Calu3 (cell line): ENCODE measurements at regions not wholly inside any gene's neighbourhood (a gene's known extent, or its start where the extent isn't known, plus 50 kb on each side); places are given as distances from the start of the nearest gene placed in this dataset.

Source experiments
- BruUV-seq: library from RNA; stranded (reverse); fragments of 400-500 nt; replicated peaks from 2 replicates; lab custom pipeline; 2021; lab: Mats Ljungman, UMichigan
- CTCF ChIA-PET: fragments of 300-600 bp; sonication (Branson Sonifier 250); formaldehyde crosslinking; loops from one replicate; lab custom pipeline; 2022; ENCODE audit warnings: antibody characterized with exemption; lab: Charles Lee
- DNase-seq: peaks from one replicate; pipeline ENCODE4 v3.0.0; 2022
- H3K27ac Mint-ChIP-seq: one replicate; pipeline ENCODE4 v1.8.0; 2022; ENCODE audit warnings: mixed read lengths; ENCODE audit not compliant: unreplicated experiment
- H3K27me3 Mint-ChIP-seq: one replicate; pipeline ENCODE4 v1.8.0; 2022; ENCODE audit warnings: mixed read lengths; ENCODE audit not compliant: unreplicated experiment
- H3K36me3 Mint-ChIP-seq: one replicate; pipeline ENCODE4 v1.8.0; 2022; ENCODE audit warnings: mild to moderate bottlenecking, moderate library complexity, mixed read lengths; ENCODE audit not compliant: insufficient read depth, unreplicated experiment
- H3K4me1 Mint-ChIP-seq: one replicate; pipeline ENCODE4 v1.8.0; 2022; ENCODE audit warnings: mild to moderate bottlenecking, low read depth, mixed read lengths; ENCODE audit not compliant: unreplicated experiment
- H3K4me3 Mint-ChIP-seq: one replicate; pipeline ENCODE4 v1.8.0; 2022; ENCODE audit warnings: mild to moderate bottlenecking, low read depth, moderate library complexity, mixed read lengths; ENCODE audit not compliant: unreplicated experiment
- H3K9me3 Mint-ChIP-seq: one replicate; pipeline ENCODE4 v1.8.0; 2022; ENCODE audit warnings: low read depth, mixed read lengths; ENCODE audit not compliant: unreplicated experiment
- intact Hi-C: fragments of 100-400 bp; cut with micrococcal nuclease; formaldehyde crosslinking; loops from one replicate; pipeline ENCODE4 v1.10.0; 2022; ENCODE audit not compliant: unreplicated experiment
- TF ChIP-seq, protein P1 (sequence below): fragments of 200-600 bp; IDR thresholded peaks from one replicate; pipeline ENCODE4 v1.8.0; 2022; ENCODE audit warnings: antibody characterized with exemption; ENCODE audit not compliant: unreplicated experiment

DNA sequence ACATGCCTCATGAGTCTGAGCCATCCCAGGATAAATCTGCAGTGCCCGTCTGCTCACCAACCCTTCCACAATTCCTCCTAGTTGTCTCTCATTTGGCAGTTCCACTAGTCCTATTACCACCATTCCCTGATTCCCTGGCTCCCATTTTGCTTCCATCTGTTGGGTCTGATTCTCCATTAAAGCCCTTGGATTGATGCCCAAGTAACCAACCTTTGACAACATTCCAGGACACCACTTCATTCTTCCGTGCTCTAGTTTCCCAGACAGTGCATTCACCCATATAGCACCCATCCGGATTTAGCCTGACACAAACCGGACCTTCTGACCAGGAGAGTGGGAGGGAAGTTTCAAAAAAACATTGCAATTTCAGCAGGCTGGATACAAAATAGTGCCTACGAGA, 189.4 kb upstream of the PALMD start:
- Mint-ChIP-seq H3K9me3 (no peaks in the 10 kb centered on the region), H3K27me3 (no peaks in the 10 kb centered on the region), H3K4me1 (no peaks in the 10 kb centered on the region), H3K36me3 (no peaks in the 10 kb centered on the region), H3K4me3 (no peak overlapping the region), H3K27ac (no peak overlapping the region)
- TF ChIP-seq, protein P1, sequence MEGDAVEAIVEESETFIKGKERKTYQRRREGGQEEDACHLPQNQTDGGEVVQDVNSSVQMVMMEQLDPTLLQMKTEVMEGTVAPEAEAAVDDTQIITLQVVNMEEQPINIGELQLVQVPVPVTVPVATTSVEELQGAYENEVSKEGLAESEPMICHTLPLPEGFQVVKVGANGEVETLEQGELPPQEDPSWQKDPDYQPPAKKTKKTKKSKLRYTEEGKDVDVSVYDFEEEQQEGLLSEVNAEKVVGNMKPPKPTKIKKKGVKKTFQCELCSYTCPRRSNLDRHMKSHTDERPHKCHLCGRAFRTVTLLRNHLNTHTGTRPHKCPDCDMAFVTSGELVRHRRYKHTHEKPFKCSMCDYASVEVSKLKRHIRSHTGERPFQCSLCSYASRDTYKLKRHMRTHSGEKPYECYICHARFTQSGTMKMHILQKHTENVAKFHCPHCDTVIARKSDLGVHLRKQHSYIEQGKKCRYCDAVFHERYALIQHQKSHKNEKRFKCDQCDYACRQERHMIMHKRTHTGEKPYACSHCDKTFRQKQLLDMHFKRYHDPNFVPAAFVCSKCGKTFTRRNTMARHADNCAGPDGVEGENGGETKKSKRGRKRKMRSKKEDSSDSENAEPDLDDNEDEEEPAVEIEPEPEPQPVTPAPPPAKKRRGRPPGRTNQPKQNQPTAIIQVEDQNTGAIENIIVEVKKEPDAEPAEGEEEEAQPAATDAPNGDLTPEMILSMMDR, result no peak
- no peak for DNase-seq
- CTCF ChIA-PET, result no interaction called here
- BruUV-seq, result no TSS peak
- intact Hi-C loops, result no loop called here

DNA sequence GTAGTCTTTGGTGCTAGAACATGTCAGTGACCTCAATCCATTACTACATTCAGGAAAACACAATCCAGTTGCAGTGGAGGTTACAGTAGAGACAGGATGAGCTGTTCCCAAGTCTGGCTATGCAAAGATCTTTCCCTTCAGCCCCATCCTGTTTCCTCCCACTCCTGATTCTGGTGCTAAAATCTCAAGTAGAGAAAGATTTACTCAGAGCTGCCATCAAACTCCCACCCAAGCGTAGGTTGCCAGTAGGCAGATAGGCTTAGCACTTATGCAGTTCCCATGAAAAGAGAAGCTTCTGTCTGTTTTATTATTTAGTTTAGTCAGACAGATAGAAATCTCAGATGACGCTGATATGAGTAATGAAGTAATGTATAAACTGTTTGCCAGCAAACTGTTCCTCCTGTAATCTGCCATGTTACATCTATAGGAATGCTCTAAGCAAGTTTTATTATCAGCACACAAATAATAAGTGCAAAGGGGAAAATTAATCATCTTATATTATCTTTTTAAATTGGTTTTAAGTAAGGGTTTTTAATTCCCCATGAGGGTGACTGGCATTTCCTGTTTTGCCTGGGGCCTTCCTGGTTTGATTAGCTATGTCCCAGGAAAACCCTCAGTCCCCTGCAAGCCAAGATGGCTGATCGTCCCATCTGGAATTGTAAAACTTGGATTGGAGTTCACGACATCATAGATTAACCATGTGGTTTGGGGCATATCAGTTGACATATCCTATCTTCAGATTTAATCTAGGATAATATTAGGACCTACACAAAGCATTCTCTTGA, 188.3 kb upstream of the PALMD start:
- DNase-seq, result no peak
- no peaks in the 10 kb centered on the region for H3K27me3 Mint-ChIP-seq
- BruUV-seq, result no TSS peak
- CTCF ChIA-PET, result no interaction called here
- no peak overlapping the region for H3K27ac Mint-ChIP-seq
- TF ChIP-seq, protein P1, result no peak
- H3K36me3 Mint-ChIP-seq, result no peaks in the 10 kb centered on the region
- no peak overlapping the region for H3K4me3 Mint-ChIP-seq
- intact Hi-C loops, result no loop called here
- no peaks in the 10 kb centered on the region for H3K9me3 Mint-ChIP-seq
- H3K4me1 Mint-ChIP-seq, result no peaks in the 10 kb centered on the region

DNA sequence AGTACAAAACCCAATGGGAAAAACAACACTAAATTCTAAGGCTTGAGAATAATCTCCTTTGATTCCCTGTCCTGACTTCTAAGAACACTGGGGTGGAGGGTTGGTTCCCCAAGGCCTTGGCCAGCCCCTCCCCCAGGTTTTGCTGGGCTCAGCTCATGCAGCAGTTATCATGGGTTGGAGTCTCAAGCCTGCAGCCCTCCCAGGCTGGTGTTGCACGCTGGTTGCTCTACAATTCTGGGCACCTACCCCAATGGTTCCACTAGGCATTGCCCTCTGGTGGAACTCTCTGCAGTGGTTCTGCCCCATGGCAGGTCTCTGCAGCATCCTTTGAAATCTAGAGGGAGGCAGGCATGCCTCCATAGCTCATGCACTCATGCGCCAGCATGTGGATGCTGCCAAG, 184.4 kb upstream of the PALMD start:
- Mint-ChIP-seq H3K4me3 (no peak overlapping the region), H3K27ac (no peak overlapping the region), H3K36me3 (no peaks in the 10 kb centered on the region), H3K27me3 (no peaks in the 10 kb centered on the region), H3K4me1 (no peaks in the 10 kb centered on the region), H3K9me3 (no peaks in the 10 kb centered on the region)
- no peak for DNase-seq
- TF ChIP-seq, protein P1, result no peak
- BruUV-seq, result no TSS peak
- CTCF ChIA-PET, result no interaction called here
- intact Hi-C loops, result no loop called here

DNA sequence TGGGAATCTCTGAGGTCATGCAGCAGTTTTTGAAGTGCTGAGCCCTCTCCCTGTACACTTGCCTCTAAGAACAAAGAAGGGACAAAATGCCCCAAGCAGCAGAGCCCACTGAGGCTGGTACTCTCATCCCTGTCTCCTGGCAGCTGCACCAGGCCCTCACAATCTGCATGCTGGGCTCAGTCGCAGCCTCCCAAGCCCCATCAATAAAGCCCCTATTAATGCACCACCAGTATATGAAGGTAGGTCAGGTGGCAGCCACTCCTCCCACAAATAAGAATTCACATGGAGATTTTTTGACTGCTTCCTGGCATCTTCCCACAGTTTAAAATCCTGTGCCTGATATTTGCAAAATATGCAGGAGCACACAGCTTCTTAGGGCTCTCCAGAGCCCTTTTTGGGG, 181.2 kb upstream of the PALMD start:
- Mint-ChIP-seq H3K9me3 (no peaks in the 10 kb centered on the region), H3K36me3 (no peaks in the 10 kb centered on the region), H3K27ac (no peak overlapping the region), H3K4me1 (no peaks in the 10 kb centered on the region), H3K27me3 (no peaks in the 10 kb centered on the region), H3K4me3 (no peak overlapping the region)
- intact Hi-C loops, result no loop called here
- DNase-seq, result no peak
- no TSS peak for BruUV-seq
- TF ChIP-seq, protein P1, result no peak
- CTCF ChIA-PET, result no interaction called here
